GM23248 (cell line): ENCODE measurements at regions not wholly inside any gene's neighbourhood (a gene's known extent, or its start where the extent isn't known, plus 50 kb on each side); places are given as distances from the start of the nearest gene placed in this dataset.

Experiments
- EZH2 ChIP-seq: fragments of 200-600 bp; sonication (generic); IDR thresholded peaks from 2 replicates; pipeline ENCODE4 v1.6.1; 2018; ENCODE audit warnings: antibody characterized with exemption, mild to moderate bottlenecking; ENCODE audit not compliant: insufficient read depth, poor library complexity, severe bottlenecking
- EZH2phosphoT487 ChIP-seq: fragments of 200-600 bp; sonication (generic); IDR thresholded peaks from 2 replicates; pipeline ENCODE4 v1.6.1; 2018; ENCODE audit warnings: antibody characterized with exemption, moderate library complexity, mild to moderate bottlenecking, low read depth; ENCODE audit not compliant: insufficient read depth

DNA sequence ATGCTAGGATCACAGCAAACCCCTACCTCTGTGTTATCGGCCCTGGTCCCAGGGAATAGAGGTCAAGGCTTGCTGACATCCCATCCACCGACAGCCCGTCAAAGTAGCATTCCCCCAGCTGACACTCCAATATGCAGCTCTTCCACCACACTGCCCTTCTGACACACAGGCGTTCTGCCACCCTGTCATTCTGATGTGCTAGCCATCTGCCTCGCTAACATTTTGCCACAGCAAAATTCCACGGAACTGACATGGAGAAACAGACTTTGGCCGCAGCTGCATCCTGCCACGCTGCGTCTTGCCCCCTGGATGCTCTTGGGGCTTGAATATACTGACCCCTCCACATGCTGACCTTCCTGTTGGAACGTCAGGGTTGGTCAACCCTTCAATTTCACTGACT is 163.2 kb upstream of the CSF3R start:
- TF ChIP-seq EZH2phosphoT487 (no peak), EZH2 (no peak)
